ENCODE measurements at regions not wholly inside any gene's neighbourhood (a gene's known extent, or its start where the extent isn't known, plus 50 kb on each side); places are given as distances from the start of the nearest gene placed in this dataset.

GRCh38 chr1:219404629-219405028 lies 208.3 kb downstream of the ZC3H11B start:
- Histone ChIP-seq H3K27ac (ENCODE audit: low read depth, low read length) (no peak overlapping the region), H3K4me1 (ENCODE audit: insufficient read depth, low read length) (no peaks in the 10 kb centered on the region), H3K79me2 (ENCODE audit: insufficient read depth, low read length) (no peaks in the 10 kb centered on the region), H4K20me1 (ENCODE audit: insufficient read depth, low read length) (no peaks in the 10 kb centered on the region), H3K27me3 (ENCODE audit: insufficient read depth, low read length) (no peaks in the 10 kb centered on the region), H3K9me3 (ENCODE audit: low read depth, low read length) (no peaks in the 10 kb centered on the region), H3K4me2 (ENCODE audit: insufficient read depth, low read length) (no peak overlapping the region), H3K4me3 (ENCODE audit: insufficient read depth, low read length) (no peak overlapping the region), H2AFZ (ENCODE audit: low read length) (no peak overlapping the region), H3K36me3 (ENCODE audit: insufficient read depth, low read length) (no peaks in the 10 kb centered on the region)
- DNase-seq (ENCODE audit: insufficient read length, low spot score, missing footprints), result no peak
- TF ChIP-seq CTCF (IDR thresholded peaks at IDR 0.05; ENCODE audit: extremely low read depth, low read depth, low read length), result no peak

GRCh38 chr1:219402925-219403324 lies 210.0 kb downstream of the ZC3H11B start:
- peak; percentile 42 for DNase-seq (ENCODE audit: insufficient read length, low spot score, missing footprints)
- TF ChIP-seq CTCF (IDR thresholded peaks at IDR 0.05; ENCODE audit: extremely low read depth, low read depth, low read length), result no peak
- Histone ChIP-seq H2AFZ (ENCODE audit: low read length) (no peak overlapping the region), H3K79me2 (ENCODE audit: insufficient read depth, low read length) (no peaks in the 10 kb centered on the region), H3K4me3 (ENCODE audit: insufficient read depth, low read length) (no peak overlapping the region), H3K9me3 (ENCODE audit: low read depth, low read length) (no peaks in the 10 kb centered on the region), H3K27ac (ENCODE audit: low read depth, low read length) (no peak overlapping the region), H3K36me3 (ENCODE audit: insufficient read depth, low read length) (no peaks in the 10 kb centered on the region), H3K4me2 (ENCODE audit: insufficient read depth, low read length) (no peak overlapping the region), H3K4me1 (ENCODE audit: insufficient read depth, low read length) (no peaks in the 10 kb centered on the region), H3K27me3 (ENCODE audit: insufficient read depth, low read length) (no peaks in the 10 kb centered on the region), H4K20me1 (ENCODE audit: insufficient read depth, low read length) (no peaks in the 10 kb centered on the region)

DNA sequence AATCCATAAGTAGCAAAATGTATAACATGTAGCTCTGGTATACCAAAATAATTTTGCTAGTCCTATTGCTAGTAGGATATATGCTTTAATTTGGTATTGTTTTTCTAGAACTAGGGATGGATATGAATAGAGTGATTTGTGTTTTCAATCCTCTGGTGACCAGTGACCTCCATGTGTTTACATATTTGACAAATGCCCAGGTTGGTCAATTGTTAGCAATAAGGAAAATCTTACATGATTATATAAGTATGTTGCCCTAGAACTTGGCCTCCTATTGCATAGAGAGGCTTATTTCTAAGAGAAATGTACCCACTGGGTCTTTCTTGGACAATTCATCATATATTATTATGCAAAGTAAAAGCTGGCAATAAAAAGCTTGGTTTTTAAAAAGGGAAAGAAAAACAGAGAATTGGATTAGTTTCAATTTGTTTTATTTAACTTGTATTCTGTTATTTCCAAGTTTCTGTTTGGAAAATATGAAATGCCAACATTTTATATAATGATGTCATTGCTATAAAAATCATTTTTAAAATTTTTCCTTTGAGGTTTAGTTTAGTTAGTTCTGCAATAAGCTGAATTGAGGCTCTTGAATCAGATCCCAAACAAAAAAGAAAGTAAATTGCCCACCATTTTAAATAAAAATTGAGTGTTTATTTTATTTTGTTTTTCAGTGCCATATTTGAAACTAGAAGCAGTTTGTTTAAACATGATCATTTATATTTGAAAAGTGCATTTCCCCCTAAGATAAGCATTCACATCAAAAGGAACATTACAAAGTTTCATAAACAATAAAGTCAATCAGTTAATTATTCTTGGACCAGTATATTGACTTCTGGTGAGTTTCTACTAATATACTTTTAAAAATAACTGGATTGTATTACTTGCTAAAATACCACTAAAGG lies 210.9 kb downstream of the ZC3H11B start:
- H4K20me1 ChIP-seq (ENCODE audit: insufficient read depth, low read length), result no peaks in the 10 kb centered on the region
- no peaks in the 10 kb centered on the region for H3K27me3 ChIP-seq (ENCODE audit: insufficient read depth, low read length)
- H2AFZ ChIP-seq (ENCODE audit: low read length), result no peak overlapping the region
- H3K4me3 ChIP-seq (ENCODE audit: insufficient read depth, low read length), result no peak overlapping the region
- no peak for DNase-seq (ENCODE audit: insufficient read length, low spot score, missing footprints)
- no peaks in the 10 kb centered on the region for H3K9me3 ChIP-seq (ENCODE audit: low read depth, low read length)
- no peak overlapping the region for H3K4me2 ChIP-seq (ENCODE audit: insufficient read depth, low read length)
- no peaks in the 10 kb centered on the region for H3K79me2 ChIP-seq (ENCODE audit: insufficient read depth, low read length)
- H3K27ac ChIP-seq (ENCODE audit: low read depth, low read length), result no peak overlapping the region
- no peaks in the 10 kb centered on the region for H3K36me3 ChIP-seq (ENCODE audit: insufficient read depth, low read length)
- H3K4me1 ChIP-seq (ENCODE audit: insufficient read depth, low read length), result no peaks in the 10 kb centered on the region
- TF ChIP-seq CTCF (IDR thresholded peaks at IDR 0.05; ENCODE audit: extremely low read depth, low read depth, low read length), result no peak

DNA sequence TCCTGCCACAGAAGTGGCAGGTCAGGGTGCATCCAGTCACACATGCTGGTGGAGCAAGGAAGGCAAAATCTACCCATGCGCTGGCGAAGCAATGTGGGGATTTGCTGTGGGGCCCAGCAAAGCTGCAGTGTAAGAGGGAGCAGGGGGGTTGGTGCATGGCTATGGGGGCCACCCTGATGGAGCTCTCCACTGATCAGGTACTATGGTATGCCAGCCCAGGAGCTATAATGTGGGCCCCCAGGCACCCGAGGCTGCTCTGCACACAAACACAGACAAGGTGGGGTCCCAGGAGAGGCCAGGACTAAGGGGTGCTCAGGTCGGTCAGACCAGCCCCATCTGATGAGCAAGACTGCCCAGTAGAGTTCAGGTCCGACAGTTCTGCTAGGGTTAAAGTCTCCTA lies 213.5 kb downstream of the ZC3H11B start:
- Histone ChIP-seq H3K4me3 (ENCODE audit: insufficient read depth, low read length) (no peak overlapping the region), H2AFZ (ENCODE audit: low read length) (no peak overlapping the region), H3K4me2 (ENCODE audit: insufficient read depth, low read length) (no peak overlapping the region), H3K27ac (ENCODE audit: low read depth, low read length) (no peak overlapping the region), H3K27me3 (ENCODE audit: insufficient read depth, low read length) (no peaks in the 10 kb centered on the region), H4K20me1 (ENCODE audit: insufficient read depth, low read length) (no peaks in the 10 kb centered on the region), H3K9me3 (ENCODE audit: low read depth, low read length) (no peaks in the 10 kb centered on the region), H3K4me1 (ENCODE audit: insufficient read depth, low read length) (no peaks in the 10 kb centered on the region), H3K36me3 (ENCODE audit: insufficient read depth, low read length) (no peaks in the 10 kb centered on the region), H3K79me2 (ENCODE audit: insufficient read depth, low read length) (no peaks in the 10 kb centered on the region)
- no peak for DNase-seq (ENCODE audit: insufficient read length, low spot score, missing footprints)
- no peak for TF ChIP-seq CTCF (IDR thresholded peaks at IDR 0.05; ENCODE audit: extremely low read depth, low read depth, low read length)
